ENCODE measurements at regions not wholly inside any gene's neighbourhood (a gene's known extent, or its start where the extent isn't known, plus 50 kb on each side); places are given as distances from the start of the nearest gene placed in this dataset.
"Not testable (repeated sequence)": the region's sequence is repeated elsewhere in the genome, so short reads cannot be mapped to it uniquely, and the experiment has no call there.

DNA sequence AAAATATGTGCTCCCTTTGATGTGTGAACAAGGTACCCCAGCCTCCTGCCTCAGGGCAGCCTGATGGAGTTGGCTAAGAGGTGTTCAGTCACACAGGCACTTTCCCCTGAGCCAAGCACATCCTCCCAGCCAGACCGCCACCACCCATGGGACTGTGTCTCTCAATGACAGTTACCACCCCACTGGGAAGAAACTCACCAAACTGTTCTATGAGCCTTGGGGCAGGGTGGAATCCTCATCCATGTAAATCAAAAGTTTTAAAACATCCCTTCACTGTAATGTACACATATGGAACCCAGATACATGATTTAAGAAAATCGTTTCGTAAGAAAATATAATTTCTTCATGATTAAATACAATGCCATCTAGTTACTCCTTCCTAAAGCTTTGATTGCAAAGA, 138.4 kb upstream of the LSM14A start:
- no peak for DNase-seq (ENCODE audit: extremely low read depth, low read depth)
- TF ChIP-seq, protein P1, sequence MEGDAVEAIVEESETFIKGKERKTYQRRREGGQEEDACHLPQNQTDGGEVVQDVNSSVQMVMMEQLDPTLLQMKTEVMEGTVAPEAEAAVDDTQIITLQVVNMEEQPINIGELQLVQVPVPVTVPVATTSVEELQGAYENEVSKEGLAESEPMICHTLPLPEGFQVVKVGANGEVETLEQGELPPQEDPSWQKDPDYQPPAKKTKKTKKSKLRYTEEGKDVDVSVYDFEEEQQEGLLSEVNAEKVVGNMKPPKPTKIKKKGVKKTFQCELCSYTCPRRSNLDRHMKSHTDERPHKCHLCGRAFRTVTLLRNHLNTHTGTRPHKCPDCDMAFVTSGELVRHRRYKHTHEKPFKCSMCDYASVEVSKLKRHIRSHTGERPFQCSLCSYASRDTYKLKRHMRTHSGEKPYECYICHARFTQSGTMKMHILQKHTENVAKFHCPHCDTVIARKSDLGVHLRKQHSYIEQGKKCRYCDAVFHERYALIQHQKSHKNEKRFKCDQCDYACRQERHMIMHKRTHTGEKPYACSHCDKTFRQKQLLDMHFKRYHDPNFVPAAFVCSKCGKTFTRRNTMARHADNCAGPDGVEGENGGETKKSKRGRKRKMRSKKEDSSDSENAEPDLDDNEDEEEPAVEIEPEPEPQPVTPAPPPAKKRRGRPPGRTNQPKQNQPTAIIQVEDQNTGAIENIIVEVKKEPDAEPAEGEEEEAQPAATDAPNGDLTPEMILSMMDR (IDR thresholded peaks at IDR 0.05; ENCODE audit: low read depth, low read length): no peak

DNA sequence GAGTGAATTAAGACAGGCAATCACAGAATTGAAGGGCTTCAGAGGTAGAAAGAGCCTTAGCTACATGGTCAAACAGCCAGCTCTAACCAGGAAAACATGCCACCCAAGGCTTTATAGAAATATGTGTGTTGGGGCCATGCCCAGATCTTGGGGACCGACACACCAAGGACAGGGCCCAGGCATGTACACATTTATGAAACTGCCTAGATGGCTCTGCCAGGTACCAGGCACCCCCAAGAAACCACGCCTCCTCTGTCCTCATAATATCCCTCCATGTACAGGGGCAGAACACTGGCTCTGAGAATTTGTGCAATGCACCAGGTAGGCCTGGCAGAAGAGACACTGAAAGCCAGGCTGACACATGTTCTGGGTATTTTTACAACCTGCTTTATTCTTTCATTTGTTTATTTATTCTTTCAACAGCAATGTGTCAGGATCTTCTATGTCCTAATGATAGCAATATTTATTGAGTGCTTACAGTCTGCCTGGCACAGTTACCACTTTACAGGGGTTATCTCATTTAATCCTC, 137.9 kb upstream of the LSM14A start:
- TF ChIP-seq, protein P1 (IDR thresholded peaks at IDR 0.05; ENCODE audit: low read depth, low read length): no peak
- no peak for DNase-seq (ENCODE audit: extremely low read depth, low read depth)

DNA sequence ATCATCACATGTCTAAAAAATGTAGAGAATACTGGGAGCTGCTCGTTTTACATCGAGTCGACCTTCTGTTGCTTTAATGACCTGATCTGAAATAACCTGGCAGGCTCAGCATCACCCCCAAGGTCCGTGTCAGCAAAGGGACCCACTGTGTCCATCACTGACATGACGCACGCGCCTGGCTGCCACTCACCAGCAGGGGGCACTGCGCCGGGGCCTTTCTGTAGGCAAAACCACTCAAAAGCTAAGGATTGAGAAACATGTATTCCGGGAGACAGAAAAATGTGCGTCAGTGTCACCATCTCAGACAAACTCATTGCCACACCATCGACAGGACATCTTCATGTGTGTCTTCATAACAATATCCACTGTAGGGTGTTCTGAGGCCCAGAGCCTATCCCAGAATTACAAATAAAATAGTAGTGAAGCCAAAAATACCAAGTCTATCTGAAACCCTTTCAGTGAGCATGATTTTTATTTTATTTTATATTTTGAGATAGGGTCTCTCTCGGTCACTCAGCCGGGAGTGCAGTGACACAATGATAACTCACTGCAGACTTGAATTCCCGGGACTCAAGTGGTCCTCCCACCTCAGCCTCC, 130.3 kb upstream of the LSM14A start:
- TF ChIP-seq, protein P1 (IDR thresholded peaks at IDR 0.05; ENCODE audit: low read depth, low read length): peak; percentile 91

DNA sequence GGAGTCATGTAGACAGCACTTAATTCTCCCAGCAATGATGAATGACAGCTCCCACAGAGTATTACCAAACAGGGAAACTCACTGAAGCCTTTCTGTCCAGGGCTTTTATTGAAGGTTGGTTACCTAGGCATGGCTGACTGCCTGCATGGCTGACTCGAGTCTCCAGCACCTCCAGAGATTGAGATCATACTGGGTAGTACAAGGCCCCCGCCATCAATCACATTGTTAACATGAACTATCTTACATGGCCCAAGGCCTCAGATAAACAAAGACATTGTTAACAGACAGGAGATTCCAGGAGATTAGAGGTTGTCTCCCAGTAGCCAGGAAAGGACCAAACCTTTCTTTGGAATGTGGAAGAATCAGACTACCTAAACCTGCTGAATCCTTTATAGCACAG, 128.3 kb upstream of the LSM14A start:
- no peak for DNase-seq (ENCODE audit: extremely low read depth, low read depth)
- TF ChIP-seq, protein P1 (IDR thresholded peaks at IDR 0.05; ENCODE audit: low read depth, low read length): no peak

More for the DNA sequence above, 130.3 kb upstream of the LSM14A start:
- no peak for DNase-seq (ENCODE audit: extremely low read depth, low read depth)

DNA sequence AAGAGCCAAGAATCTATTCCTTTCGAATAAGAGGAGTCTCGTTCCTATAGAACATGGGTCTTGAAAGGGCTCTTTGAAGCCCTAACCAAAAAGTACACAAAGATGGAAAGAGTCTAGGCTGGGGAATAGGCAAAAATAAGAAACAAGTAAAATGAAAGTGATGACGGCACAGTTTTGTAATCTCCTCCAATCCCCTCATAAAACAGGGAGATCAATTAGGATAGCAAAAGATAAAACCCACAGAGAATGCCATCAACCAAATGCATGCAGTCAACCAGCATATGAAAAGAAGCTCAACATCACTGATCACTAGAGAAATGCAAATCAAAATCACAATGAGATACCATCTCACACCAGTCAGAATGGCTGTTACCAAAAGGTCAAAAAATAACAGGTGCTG, 122.4 kb upstream of the LSM14A start:
- TF ChIP-seq, protein P1 (IDR thresholded peaks at IDR 0.05; ENCODE audit: low read depth, low read length): no peak
- DNase-seq (ENCODE audit: extremely low read depth, low read depth): no peak

DNA sequence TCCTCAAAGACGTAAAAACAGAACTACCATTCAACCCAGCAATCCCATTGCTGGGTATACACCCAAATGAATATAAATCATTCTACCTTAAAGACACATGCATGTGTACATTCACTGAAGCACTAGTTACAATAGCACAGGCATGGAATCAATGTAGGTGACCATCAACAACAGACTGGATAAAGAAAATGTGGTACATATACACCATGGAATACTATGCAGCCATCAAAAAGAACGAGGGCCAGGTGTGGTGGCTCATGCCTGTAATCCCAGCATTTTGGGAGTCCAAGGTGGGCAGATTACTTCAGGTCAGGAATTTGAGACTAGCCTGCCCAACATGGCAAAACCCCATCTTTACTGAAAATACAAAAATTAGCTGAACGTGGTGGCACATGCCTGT, 121.9 kb upstream of the LSM14A start:
- DNase-seq (ENCODE audit: extremely low read depth, low read depth): not testable (repeated sequence)

DNA sequence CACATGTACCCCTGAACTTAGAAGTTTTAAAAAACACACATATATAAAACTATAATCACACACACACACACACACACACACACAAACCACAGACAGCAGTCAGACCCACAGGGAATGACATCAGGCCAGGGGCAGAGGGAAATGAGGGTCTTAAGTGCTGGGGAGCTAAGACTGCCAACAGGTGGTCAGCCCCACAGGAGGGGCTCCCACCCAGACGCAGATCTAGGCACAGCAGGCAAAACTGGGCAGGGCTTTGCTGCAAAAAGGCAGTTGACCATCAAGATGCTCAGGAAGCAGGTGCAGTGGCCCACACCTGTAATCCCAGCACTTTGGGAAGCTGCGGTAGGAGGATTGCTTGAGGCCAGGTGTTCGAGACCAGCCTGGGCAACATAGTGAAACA, 121.0 kb upstream of the LSM14A start:
- no peak for DNase-seq (ENCODE audit: extremely low read depth, low read depth)
- TF ChIP-seq, protein P1 (IDR thresholded peaks at IDR 0.05; ENCODE audit: low read depth, low read length): no peak

DNA sequence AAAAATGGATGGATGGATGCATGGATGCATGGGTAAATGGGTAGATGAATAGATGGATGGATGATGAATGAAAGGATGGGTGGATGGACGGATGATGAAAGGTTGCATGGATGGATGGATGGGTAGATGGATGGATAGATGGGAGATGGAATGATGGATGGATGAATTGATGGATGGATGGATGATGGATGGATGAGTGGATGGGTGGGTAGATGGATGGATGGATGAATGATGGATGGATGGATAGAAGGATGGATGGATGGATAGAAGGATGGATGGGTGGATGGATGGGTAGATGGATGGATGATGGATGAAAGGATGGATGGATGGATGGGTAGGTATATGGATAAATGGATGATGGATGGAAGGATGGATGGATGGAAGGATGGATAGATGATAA, 115.1 kb upstream of the LSM14A start:
- no peak for DNase-seq (ENCODE audit: extremely low read depth, low read depth)
- TF ChIP-seq, protein P1 (IDR thresholded peaks at IDR 0.05; ENCODE audit: low read depth, low read length): no peak

Data from AG09319 (cell line).